ENCODE measurements at regions not wholly inside any gene's neighbourhood (a gene's known extent, or its start where the extent isn't known, plus 50 kb on each side); places are given as distances from the start of the nearest gene placed in this dataset.
"Not testable (repeated sequence)": the region's sequence is repeated elsewhere in the genome, so short reads cannot be mapped to it uniquely, and the experiment has no call there.

DNA sequence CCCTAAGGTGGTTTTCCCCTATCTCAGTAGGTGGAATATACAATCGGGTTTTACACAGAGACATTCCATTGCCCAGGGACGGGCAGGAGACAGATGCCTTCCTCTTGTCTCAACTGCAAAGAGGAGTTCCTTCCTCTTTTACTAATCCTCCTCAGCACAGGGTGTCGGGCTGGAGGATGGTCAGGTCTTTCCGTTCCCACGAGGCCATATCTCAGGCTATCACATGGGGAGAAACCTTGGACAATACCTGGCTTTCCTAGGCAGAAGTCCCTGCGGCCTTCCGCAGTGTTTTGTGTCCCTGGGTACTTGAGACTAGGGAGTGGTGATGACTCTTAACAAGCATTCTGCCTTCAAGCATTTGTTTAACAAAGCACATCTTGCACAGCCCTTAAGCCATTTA, 555.8 kb downstream of the HTR7 start:
- TF ChIP-seq, protein P1, sequence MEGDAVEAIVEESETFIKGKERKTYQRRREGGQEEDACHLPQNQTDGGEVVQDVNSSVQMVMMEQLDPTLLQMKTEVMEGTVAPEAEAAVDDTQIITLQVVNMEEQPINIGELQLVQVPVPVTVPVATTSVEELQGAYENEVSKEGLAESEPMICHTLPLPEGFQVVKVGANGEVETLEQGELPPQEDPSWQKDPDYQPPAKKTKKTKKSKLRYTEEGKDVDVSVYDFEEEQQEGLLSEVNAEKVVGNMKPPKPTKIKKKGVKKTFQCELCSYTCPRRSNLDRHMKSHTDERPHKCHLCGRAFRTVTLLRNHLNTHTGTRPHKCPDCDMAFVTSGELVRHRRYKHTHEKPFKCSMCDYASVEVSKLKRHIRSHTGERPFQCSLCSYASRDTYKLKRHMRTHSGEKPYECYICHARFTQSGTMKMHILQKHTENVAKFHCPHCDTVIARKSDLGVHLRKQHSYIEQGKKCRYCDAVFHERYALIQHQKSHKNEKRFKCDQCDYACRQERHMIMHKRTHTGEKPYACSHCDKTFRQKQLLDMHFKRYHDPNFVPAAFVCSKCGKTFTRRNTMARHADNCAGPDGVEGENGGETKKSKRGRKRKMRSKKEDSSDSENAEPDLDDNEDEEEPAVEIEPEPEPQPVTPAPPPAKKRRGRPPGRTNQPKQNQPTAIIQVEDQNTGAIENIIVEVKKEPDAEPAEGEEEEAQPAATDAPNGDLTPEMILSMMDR (IDR thresholded peaks at IDR 0.05): not testable (repeated sequence)
- not testable (repeated sequence) for TF ChIP-seq POLR2A (IDR thresholded peaks at IDR 0.05)
